ENCODE measurements at regions not wholly inside any gene's neighbourhood (a gene's known extent, or its start where the extent isn't known, plus 50 kb on each side); places are given as distances from the start of the nearest gene placed in this dataset.

DNA sequence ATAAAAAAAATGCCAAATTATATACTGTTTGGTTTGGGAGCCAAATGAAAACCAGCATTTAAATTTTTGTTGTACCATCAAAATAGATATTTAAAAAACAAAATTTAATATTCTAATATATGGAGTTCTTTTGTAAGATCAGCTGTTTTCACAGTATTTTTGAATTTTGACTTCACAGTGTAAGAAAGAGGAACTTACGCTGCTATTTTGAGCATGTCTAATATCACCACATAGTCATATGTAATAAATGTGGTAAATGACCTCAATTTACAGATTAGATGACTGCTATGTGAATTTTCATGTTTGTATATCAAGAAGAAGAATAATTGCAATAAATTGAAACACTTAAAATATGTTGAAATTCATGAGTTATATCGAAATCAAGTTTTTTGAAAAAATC is 189.6 kb downstream of the ARRDC4 start:
- Mint-ChIP-seq H3K4me3 (ENCODE audit: unreplicated experiment) (no peak overlapping the region), H3K9me3 (ENCODE audit: unreplicated experiment) (no peaks in the 10 kb centered on the region), H3K4me1 (ENCODE audit: low read depth, unreplicated experiment) (no peaks in the 10 kb centered on the region), H3K36me3 (ENCODE audit: insufficient read depth, unreplicated experiment) (no peaks in the 10 kb centered on the region), H3K27ac (ENCODE audit: unreplicated experiment) (no peak overlapping the region), H3K27me3 (ENCODE audit: insufficient read depth, unreplicated experiment) (peaks cover 3% of the 10 kb centered on the region)
- TF ChIP-seq, protein P1, sequence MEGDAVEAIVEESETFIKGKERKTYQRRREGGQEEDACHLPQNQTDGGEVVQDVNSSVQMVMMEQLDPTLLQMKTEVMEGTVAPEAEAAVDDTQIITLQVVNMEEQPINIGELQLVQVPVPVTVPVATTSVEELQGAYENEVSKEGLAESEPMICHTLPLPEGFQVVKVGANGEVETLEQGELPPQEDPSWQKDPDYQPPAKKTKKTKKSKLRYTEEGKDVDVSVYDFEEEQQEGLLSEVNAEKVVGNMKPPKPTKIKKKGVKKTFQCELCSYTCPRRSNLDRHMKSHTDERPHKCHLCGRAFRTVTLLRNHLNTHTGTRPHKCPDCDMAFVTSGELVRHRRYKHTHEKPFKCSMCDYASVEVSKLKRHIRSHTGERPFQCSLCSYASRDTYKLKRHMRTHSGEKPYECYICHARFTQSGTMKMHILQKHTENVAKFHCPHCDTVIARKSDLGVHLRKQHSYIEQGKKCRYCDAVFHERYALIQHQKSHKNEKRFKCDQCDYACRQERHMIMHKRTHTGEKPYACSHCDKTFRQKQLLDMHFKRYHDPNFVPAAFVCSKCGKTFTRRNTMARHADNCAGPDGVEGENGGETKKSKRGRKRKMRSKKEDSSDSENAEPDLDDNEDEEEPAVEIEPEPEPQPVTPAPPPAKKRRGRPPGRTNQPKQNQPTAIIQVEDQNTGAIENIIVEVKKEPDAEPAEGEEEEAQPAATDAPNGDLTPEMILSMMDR (IDR thresholded peaks at IDR 0.05; ENCODE audit: insufficient read depth in 1 of 2, low read depth in 1 of 2, low read length in 1 of 2, severe bottlenecking in 1 of 2, unreplicated experiment in 1 of 2): no peak
- CTCF ChIA-PET: no interaction called here
- no peaks in the 10 kb centered on the region for H3K36me3 ChIP-seq (ENCODE audit: control insufficient read depth, insufficient read depth, low read length)
- no peak for DNase-seq
- BruUV-seq (replicated peaks): no TSS peak
- H3K9me3 ChIP-seq: no peaks in the 10 kb centered on the region
- H3K4me1 ChIP-seq: no peaks in the 10 kb centered on the region
- no peak overlapping the region for H3K4me3 ChIP-seq (ENCODE audit: low read depth, low read length)
- intact Hi-C loops (cut with micrococcal nuclease; ENCODE audit: unreplicated experiment): no loop called here
- POLR2A ChIA-PET: no interaction called here
- no peaks in the 10 kb centered on the region for H3K27me3 ChIP-seq (replicated peaks; ENCODE audit: control insufficient read depth, insufficient read depth, low read length)

DNA sequence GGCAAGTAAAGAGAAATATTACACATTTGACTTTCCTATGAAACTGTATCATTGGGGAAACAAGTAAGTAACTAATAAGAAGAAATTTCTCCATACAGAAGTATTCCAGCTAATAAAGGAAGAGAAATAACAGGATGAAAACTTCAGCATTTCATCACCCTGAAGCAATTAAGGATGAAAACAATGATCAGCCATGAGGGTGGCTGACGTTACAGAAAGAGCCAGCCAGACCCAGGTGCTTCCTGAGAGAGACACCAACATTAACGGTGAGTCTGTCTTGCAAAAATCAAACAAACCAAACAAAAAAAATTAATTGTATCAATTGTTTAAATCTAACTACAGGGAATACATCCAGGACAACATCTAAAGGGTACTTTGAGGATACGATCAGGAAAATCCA is 190.0 kb downstream of the ARRDC4 start:
- Mint-ChIP-seq H3K36me3 (ENCODE audit: insufficient read depth, unreplicated experiment) (no peaks in the 10 kb centered on the region), H3K4me3 (ENCODE audit: unreplicated experiment) (no peak overlapping the region), H3K4me1 (ENCODE audit: low read depth, unreplicated experiment) (no peaks in the 10 kb centered on the region), H3K27ac (ENCODE audit: unreplicated experiment) (no peak overlapping the region), H3K27me3 (ENCODE audit: insufficient read depth, unreplicated experiment) (peaks cover 3% of the 10 kb centered on the region), H3K9me3 (ENCODE audit: unreplicated experiment) (no peaks in the 10 kb centered on the region)
- Histone ChIP-seq H3K9me3 (no peaks in the 10 kb centered on the region), H3K4me3 (ENCODE audit: low read depth, low read length) (no peak overlapping the region), H3K27me3 (replicated peaks; ENCODE audit: control insufficient read depth, insufficient read depth, low read length) (no peaks in the 10 kb centered on the region), H3K36me3 (ENCODE audit: control insufficient read depth, insufficient read depth, low read length) (no peaks in the 10 kb centered on the region), H3K4me1 (no peaks in the 10 kb centered on the region)
- no TSS peak for BruUV-seq (replicated peaks)
- no peak for DNase-seq
- CTCF ChIA-PET: no interaction called here
- intact Hi-C loops (cut with micrococcal nuclease; ENCODE audit: unreplicated experiment): no loop called here
- TF ChIP-seq, protein P1 (IDR thresholded peaks at IDR 0.05; ENCODE audit: insufficient read depth in 1 of 2, low read depth in 1 of 2, low read length in 1 of 2, severe bottlenecking in 1 of 2, unreplicated experiment in 1 of 2): no peak
- POLR2A ChIA-PET: no interaction called here

DNA sequence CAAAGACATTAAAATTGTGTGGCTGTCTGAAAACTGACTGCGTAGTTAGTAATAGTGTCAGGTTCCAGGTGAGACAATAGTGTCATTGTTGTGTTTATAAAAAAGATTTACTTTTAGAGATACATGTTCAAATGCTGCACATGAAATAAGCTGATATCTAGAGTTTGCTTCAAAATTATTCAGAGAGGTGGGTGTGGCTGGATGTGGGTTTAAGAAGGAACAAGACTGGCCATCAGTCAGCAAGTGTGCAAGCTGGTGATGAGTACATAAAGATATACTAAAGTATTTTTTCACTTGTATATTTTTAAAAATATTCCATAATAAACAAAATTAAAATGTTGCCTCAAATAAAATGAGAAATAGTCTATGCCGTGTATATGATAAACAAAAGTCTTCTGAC is 190.6 kb downstream of the ARRDC4 start:
- Mint-ChIP-seq H3K36me3 (ENCODE audit: insufficient read depth, unreplicated experiment) (no peaks in the 10 kb centered on the region), H3K4me3 (ENCODE audit: unreplicated experiment) (no peak overlapping the region), H3K27me3 (ENCODE audit: insufficient read depth, unreplicated experiment) (peaks cover 3% of the 10 kb centered on the region), H3K4me1 (ENCODE audit: low read depth, unreplicated experiment) (no peaks in the 10 kb centered on the region), H3K9me3 (ENCODE audit: unreplicated experiment) (no peaks in the 10 kb centered on the region), H3K27ac (ENCODE audit: unreplicated experiment) (no peak overlapping the region)
- Histone ChIP-seq H3K4me1 (no peaks in the 10 kb centered on the region), H3K4me3 (ENCODE audit: low read depth, low read length) (no peak overlapping the region), H3K27me3 (replicated peaks; ENCODE audit: control insufficient read depth, insufficient read depth, low read length) (no peaks in the 10 kb centered on the region), H3K9me3 (no peaks in the 10 kb centered on the region), H3K36me3 (ENCODE audit: control insufficient read depth, insufficient read depth, low read length) (no peaks in the 10 kb centered on the region)
- ChIA-PET POLR2A (no interaction called here), CTCF (no interaction called here)
- BruUV-seq (replicated peaks): no TSS peak
- intact Hi-C loops (cut with micrococcal nuclease; ENCODE audit: unreplicated experiment): no loop called here
- no peak for DNase-seq
- TF ChIP-seq, protein P1 (IDR thresholded peaks at IDR 0.05; ENCODE audit: insufficient read depth in 1 of 2, low read depth in 1 of 2, low read length in 1 of 2, severe bottlenecking in 1 of 2, unreplicated experiment in 1 of 2): no peak

All from Caco-2 (cell line).